ENCODE measurements at regions not wholly inside any gene's neighbourhood (a gene's known extent, or its start where the extent isn't known, plus 50 kb on each side); places are given as distances from the start of the nearest gene placed in this dataset.

GRCh38 chr6:8628736-8629135, 193.4 kb upstream of the SLC35B3 start:
- no peaks in the 10 kb centered on the region for H3K36me3 ChIP-seq
- no peak for DNase-seq
- no peak overlapping the region for H3K4me3 ChIP-seq (replicated peaks in 1 of 3)
- no peaks in the 10 kb centered on the region for H3K27me3 ChIP-seq
- no peaks in the 10 kb centered on the region for H3K9me3 ChIP-seq
- 68 to 83% methylated on average over 1 of the region's 1 CpG for WGBS, 2 donors
- no peak for TF ChIP-seq POLR2A (IDR thresholded peaks at IDR 0.05)
- TF ChIP-seq, protein P1, sequence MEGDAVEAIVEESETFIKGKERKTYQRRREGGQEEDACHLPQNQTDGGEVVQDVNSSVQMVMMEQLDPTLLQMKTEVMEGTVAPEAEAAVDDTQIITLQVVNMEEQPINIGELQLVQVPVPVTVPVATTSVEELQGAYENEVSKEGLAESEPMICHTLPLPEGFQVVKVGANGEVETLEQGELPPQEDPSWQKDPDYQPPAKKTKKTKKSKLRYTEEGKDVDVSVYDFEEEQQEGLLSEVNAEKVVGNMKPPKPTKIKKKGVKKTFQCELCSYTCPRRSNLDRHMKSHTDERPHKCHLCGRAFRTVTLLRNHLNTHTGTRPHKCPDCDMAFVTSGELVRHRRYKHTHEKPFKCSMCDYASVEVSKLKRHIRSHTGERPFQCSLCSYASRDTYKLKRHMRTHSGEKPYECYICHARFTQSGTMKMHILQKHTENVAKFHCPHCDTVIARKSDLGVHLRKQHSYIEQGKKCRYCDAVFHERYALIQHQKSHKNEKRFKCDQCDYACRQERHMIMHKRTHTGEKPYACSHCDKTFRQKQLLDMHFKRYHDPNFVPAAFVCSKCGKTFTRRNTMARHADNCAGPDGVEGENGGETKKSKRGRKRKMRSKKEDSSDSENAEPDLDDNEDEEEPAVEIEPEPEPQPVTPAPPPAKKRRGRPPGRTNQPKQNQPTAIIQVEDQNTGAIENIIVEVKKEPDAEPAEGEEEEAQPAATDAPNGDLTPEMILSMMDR (IDR thresholded peaks at IDR 0.05): no peak
- intact Hi-C loops (cut with DNase I): no loop called here
- H3K4me1 ChIP-seq: peaks cover 0 to 10% of the 10 kb centered on the region in 2 donors
- H3K27ac ChIP-seq: no peak overlapping the region

DNA sequence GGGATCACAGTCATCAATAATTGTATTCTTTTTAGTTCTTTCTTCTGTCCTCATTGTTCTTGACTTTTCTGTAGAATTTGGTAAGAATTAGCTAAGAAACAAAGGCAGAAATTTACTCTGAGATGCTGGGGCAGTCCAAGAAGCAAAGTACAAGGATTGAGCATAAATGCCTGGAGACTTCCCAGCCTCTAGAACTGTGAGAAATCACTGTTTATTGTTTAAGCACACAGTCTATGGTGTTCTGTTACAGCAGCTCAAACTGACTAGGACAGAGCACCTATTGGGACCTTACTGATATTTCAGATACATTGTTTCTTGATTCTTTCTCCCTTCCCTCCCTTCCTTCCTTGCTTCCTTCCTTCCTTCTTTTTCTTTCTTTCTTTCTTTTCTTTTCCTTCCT, 192.7 kb upstream of the SLC35B3 start:
- Histone ChIP-seq H3K27me3 (no peaks in the 10 kb centered on the region), H3K4me3 (replicated peaks in 1 of 3) (no peak overlapping the region), H3K36me3 (no peaks in the 10 kb centered on the region), H3K4me1 (peaks cover 0 to 3% of the 10 kb centered on the region in 2 donors), H3K9me3 (no peaks in the 10 kb centered on the region), H3K27ac (no peak overlapping the region)
- TF ChIP-seq, protein P1 (IDR thresholded peaks at IDR 0.05): no peak
- no peak for TF ChIP-seq POLR2A (IDR thresholded peaks at IDR 0.05)
- intact Hi-C loops (cut with DNase I): no loop called here
- no peak for DNase-seq

- no peak overlapping the region for H3K27ac ChIP-seq
- 89 to 96% methylated on average over 2 of the region's 2 CpGs for WGBS, 2 donors
- TF ChIP-seq POLR2A (IDR thresholded peaks at IDR 0.05): no peak
- TF ChIP-seq, protein P1 (IDR thresholded peaks at IDR 0.05): no peak
Observed at GRCh38 chr6:8627085-8627861, 191.9 kb upstream of the SLC35B3 start.

DNA sequence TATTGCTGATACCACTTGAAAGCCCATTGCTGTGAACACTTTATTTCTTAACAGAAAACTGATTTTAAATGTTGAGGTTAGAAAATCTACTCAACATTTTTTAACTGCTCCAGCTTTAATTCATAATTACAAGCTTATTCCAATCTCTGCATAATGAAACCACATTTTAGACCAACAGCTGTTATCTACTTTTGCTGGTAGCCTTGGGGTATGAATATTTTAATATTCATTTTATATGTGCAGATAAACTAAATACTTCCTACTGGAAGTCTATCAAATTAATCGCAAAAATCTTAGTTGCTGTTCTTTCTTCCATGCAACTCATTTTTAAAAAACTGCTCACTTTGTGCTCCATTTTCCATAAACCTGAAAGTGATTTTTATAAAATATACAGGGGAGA, 189.3 kb upstream of the SLC35B3 start:
- Histone ChIP-seq H3K27me3 (no peaks in the 10 kb centered on the region), H3K27ac (no peak overlapping the region), H3K4me3 (replicated peaks in 1 of 3) (no peak overlapping the region), H3K4me1 (no peaks in the 10 kb centered on the region), H3K36me3 (no peaks in the 10 kb centered on the region), H3K9me3 (no peaks in the 10 kb centered on the region)
- no peak for TF ChIP-seq POLR2A (IDR thresholded peaks at IDR 0.05)
- TF ChIP-seq, protein P1 (IDR thresholded peaks at IDR 0.05): no peak
- WGBS, 2 donors: 95 to 97% methylated on average over 1 of the region's 1 CpG
- DNase-seq: no peak
- intact Hi-C loops (cut with DNase I): no loop called here

More at GRCh38 chr6:8627085-8627861, 191.9 kb upstream of the SLC35B3 start:
- Histone ChIP-seq H3K27me3 (no peaks in the 10 kb centered on the region), H3K4me1 (no peaks in the 10 kb centered on the region), H3K9me3 (no peaks in the 10 kb centered on the region), H3K36me3 (no peaks in the 10 kb centered on the region), H3K4me3 (replicated peaks in 1 of 3) (no peak overlapping the region)
- DNase-seq: no peak
- intact Hi-C loops (cut with DNase I): no loop called here

GRCh38 chr6:8623441-8623840, 188.1 kb upstream of the SLC35B3 start:
- 91 to 93% methylated on average over 3 of the region's 3 CpGs for WGBS, 2 donors
- Histone ChIP-seq H3K4me1 (no peaks in the 10 kb centered on the region), H3K4me3 (replicated peaks in 1 of 3) (no peak overlapping the region), H3K36me3 (no peaks in the 10 kb centered on the region), H3K9me3 (no peaks in the 10 kb centered on the region), H3K27me3 (no peaks in the 10 kb centered on the region), H3K27ac (no peak overlapping the region)
- TF ChIP-seq, protein P1 (IDR thresholded peaks at IDR 0.05): no peak
- TF ChIP-seq POLR2A (IDR thresholded peaks at IDR 0.05): no peak
- DNase-seq: no peak
- intact Hi-C loops (cut with DNase I): no loop called here
